ENCODE measurements at regions not wholly inside any gene's neighbourhood (a gene's known extent, or its start where the extent isn't known, plus 50 kb on each side); places are given as distances from the start of the nearest gene placed in this dataset.

GRCh38 chr13:106234636-106235035 is 300.8 kb downstream of the EFNB2 start:
- peaks cover 3% of the 10 kb centered on the region for H3K9me3 Mint-ChIP-seq
- 97 to 98% methylated on average over 8 of the region's 9 CpGs for WGBS, 2 experiments (ENCODE audit: insufficient coverage in 1 of 2, insufficient read length in 1 of 2)

DNA sequence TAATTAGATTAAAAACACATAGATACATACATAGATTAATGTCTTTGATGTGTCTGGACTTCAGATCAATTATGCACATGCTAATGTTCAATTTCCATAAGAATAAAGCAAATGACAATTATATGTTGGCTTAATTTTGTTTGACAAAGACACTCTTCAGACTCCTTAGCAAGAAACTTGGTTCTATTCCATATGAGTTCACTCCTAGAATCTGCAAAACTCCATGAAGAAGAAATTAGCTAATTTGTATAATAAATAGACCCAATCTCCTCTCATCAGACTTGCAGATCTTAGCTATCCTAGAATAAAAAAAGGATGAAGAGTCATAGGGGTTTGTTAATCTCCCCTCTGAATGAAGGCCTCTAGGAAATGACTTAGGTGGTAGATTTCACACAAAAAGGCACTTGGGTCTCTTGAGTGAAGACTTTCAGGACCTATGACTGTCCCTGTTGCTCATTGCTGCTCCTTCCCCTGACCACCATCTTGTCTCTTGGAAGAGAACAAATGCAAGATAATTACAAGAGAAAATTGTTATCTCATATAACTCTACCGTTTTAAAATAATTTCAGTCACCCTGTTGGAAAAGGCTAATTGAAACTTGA is 302.2 kb downstream of the EFNB2 start:
- Histone ChIP-seq H3K27ac (ENCODE audit: low read depth, low read length) (no peak overlapping the region), H3K36me3 (ENCODE audit: control insufficient read depth, insufficient read depth, low read length) (no peaks in the 10 kb centered on the region), H3K9ac (ENCODE audit: extremely low read depth, low read length, poor library complexity, severe bottlenecking) (no peak overlapping the region), H3K27me3 (ENCODE audit: control insufficient read depth, insufficient read depth, low read length, poor library complexity, severe bottlenecking) (no peaks in the 10 kb centered on the region), H3K4me1 (ENCODE audit: control insufficient read depth, insufficient read depth, low read length) (no peaks in the 10 kb centered on the region), H3K9me3 (ENCODE audit: control insufficient read depth, low read length) (no peaks in the 10 kb centered on the region), H3K4me3 (ENCODE audit: low read length) (no peak overlapping the region)
- H3K27ac Mint-ChIP-seq, result no peak overlapping the region
- no peaks in the 10 kb centered on the region for H3K36me3 Mint-ChIP-seq (ENCODE audit: low read depth)
- peaks cover 3% of the 10 kb centered on the region for H3K9me3 Mint-ChIP-seq
- TF ChIP-seq, protein P1, sequence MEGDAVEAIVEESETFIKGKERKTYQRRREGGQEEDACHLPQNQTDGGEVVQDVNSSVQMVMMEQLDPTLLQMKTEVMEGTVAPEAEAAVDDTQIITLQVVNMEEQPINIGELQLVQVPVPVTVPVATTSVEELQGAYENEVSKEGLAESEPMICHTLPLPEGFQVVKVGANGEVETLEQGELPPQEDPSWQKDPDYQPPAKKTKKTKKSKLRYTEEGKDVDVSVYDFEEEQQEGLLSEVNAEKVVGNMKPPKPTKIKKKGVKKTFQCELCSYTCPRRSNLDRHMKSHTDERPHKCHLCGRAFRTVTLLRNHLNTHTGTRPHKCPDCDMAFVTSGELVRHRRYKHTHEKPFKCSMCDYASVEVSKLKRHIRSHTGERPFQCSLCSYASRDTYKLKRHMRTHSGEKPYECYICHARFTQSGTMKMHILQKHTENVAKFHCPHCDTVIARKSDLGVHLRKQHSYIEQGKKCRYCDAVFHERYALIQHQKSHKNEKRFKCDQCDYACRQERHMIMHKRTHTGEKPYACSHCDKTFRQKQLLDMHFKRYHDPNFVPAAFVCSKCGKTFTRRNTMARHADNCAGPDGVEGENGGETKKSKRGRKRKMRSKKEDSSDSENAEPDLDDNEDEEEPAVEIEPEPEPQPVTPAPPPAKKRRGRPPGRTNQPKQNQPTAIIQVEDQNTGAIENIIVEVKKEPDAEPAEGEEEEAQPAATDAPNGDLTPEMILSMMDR (conservative IDR thresholded peaks at IDR 0.05), result no peak
- DNase-seq, result no peak
- peaks cover 3% of the 10 kb centered on the region for H3K4me1 Mint-ChIP-seq
- no peaks in the 10 kb centered on the region for H3K27me3 Mint-ChIP-seq (ENCODE audit: insufficient read depth)
- no peak overlapping the region for H3K4me3 Mint-ChIP-seq
- 100% methylated on average over 1 of the region's 1 CpG; no CpG with 5 or more reads in 1 of the 2 experiments for WGBS, 2 experiments (ENCODE audit: insufficient coverage in 1 of 2, insufficient read length in 1 of 2)

More at GRCh38 chr13:106234636-106235035, 300.8 kb downstream of the EFNB2 start:
- H3K4me3 Mint-ChIP-seq, result no peak overlapping the region
- Histone ChIP-seq H3K4me3 (ENCODE audit: low read length) (no peak overlapping the region), H3K4me1 (ENCODE audit: control insufficient read depth, insufficient read depth, low read length) (no peaks in the 10 kb centered on the region), H3K36me3 (ENCODE audit: control insufficient read depth, insufficient read depth, low read length) (no peaks in the 10 kb centered on the region), H3K27me3 (ENCODE audit: control insufficient read depth, insufficient read depth, low read length, poor library complexity, severe bottlenecking) (no peaks in the 10 kb centered on the region), H3K9me3 (ENCODE audit: control insufficient read depth, low read length) (no peaks in the 10 kb centered on the region), H3K27ac (ENCODE audit: low read depth, low read length) (no peak overlapping the region), H3K9ac (ENCODE audit: extremely low read depth, low read length, poor library complexity, severe bottlenecking) (no peak overlapping the region)
- H3K27me3 Mint-ChIP-seq (ENCODE audit: insufficient read depth), result no peaks in the 10 kb centered on the region
- H3K36me3 Mint-ChIP-seq (ENCODE audit: low read depth), result no peaks in the 10 kb centered on the region
- no peak for DNase-seq
- H3K4me1 Mint-ChIP-seq, result peaks cover 3% of the 10 kb centered on the region
- TF ChIP-seq, protein P1 (conservative IDR thresholded peaks at IDR 0.05), result no peak
- H3K27ac Mint-ChIP-seq, result no peak overlapping the region

- no peak overlapping the region for H3K4me3 Mint-ChIP-seq
- DNase-seq, result no peak
- Histone ChIP-seq H3K9ac (ENCODE audit: extremely low read depth, low read length, poor library complexity, severe bottlenecking) (no peak overlapping the region), H3K4me3 (ENCODE audit: low read length) (no peak overlapping the region), H3K27ac (ENCODE audit: low read depth, low read length) (no peak overlapping the region), H3K4me1 (ENCODE audit: control insufficient read depth, insufficient read depth, low read length) (no peaks in the 10 kb centered on the region), H3K9me3 (ENCODE audit: control insufficient read depth, low read length) (no peaks in the 10 kb centered on the region), H3K36me3 (ENCODE audit: control insufficient read depth, insufficient read depth, low read length) (no peaks in the 10 kb centered on the region), H3K27me3 (ENCODE audit: control insufficient read depth, insufficient read depth, low read length, poor library complexity, severe bottlenecking) (no peaks in the 10 kb centered on the region)
- no peak overlapping the region for H3K27ac Mint-ChIP-seq
- TF ChIP-seq, protein P1 (conservative IDR thresholded peaks at IDR 0.05), result no peak
- peaks cover 3% of the 10 kb centered on the region for H3K9me3 Mint-ChIP-seq
- no peaks in the 10 kb centered on the region for H3K27me3 Mint-ChIP-seq (ENCODE audit: insufficient read depth)
- WGBS, 2 experiments (ENCODE audit: insufficient coverage in 1 of 2, insufficient read length in 1 of 2), result 80% methylated on average over 1 to 3 of the region's 3 CpGs
- H3K4me1 Mint-ChIP-seq, result no peaks in the 10 kb centered on the region
- H3K36me3 Mint-ChIP-seq (ENCODE audit: low read depth), result no peaks in the 10 kb centered on the region
These were observed 302.8 kb downstream of the EFNB2 start for GRCh38 chr13:106232681-106233080.

All from endodermal cell (in vitro differentiated cells).